ENCODE measurements at regions not wholly inside any gene's neighbourhood (a gene's known extent, or its start where the extent isn't known, plus 50 kb on each side); places are given as distances from the start of the nearest gene placed in this dataset.

DNA sequence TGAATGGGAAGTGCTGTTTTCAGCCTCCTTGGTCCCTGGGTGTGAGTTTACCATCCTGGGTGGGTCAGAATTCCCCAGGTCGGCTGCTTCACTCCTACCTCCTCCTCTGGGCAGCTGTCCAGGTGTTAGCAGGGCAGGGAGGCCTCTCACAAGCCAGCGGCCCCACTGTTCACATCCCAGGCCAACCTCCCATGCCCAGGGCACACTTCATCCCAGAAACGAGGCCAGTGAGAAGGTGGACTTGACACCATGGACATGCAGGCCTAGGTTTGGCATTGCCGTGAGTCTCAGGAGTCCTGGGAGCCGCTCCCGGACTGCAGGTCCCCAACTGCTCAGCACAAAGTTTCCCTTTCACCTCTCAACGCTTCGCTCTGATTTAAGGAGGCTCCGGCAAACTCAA lies 229.6 kb upstream of the IRX2 start:
- TF ChIP-seq FOXA1 (IDR thresholded peaks at IDR 0.05) (no peak), ELF4 (IDR thresholded peaks at IDR 0.05) (no peak)

All from HEK293T (cell line).